Skeletal muscle satellite cell (primary cell): ENCODE measurements at regions not wholly inside any gene's neighbourhood (a gene's known extent, or its start where the extent isn't known, plus 50 kb on each side); places are given as distances from the start of the nearest gene placed in this dataset.

Experiments
- H3K27me3 ChIP-seq: 2 replicates; pipeline ENCODE4 v1.7.0; 2013; ENCODE audit warnings: low read length; ENCODE audit not compliant: control insufficient read depth, insufficient read depth
- H3K36me3 ChIP-seq: 2 replicates; pipeline ENCODE4 v1.7.0; 2013; ENCODE audit warnings: mild to moderate bottlenecking, control low read depth, low read length; ENCODE audit not compliant: insufficient read depth
- H3K4me1 ChIP-seq: 2 replicates; pipeline ENCODE4 v1.7.0; 2013; ENCODE audit warnings: low read length; ENCODE audit not compliant: control insufficient read depth, insufficient read depth
- H3K4me2 ChIP-seq: 2 replicates; pipeline ENCODE4 v1.7.0; 2013; ENCODE audit warnings: mild to moderate bottlenecking, low read length
- H3K4me3 ChIP-seq: 2 replicates; pipeline ENCODE4 v1.7.0; 2013; ENCODE audit warnings: low read length
- H3K9ac ChIP-seq: 2 replicates; pipeline ENCODE4 v1.7.0; 2013; ENCODE audit warnings: mild to moderate bottlenecking, low read depth, low read length, moderate library complexity
- H3K9me3 ChIP-seq: replicated peaks from 2 replicates; pipeline ENCODE4 v1.7.0; 2013; ENCODE audit warnings: mild to moderate bottlenecking, control low read depth, low read length

- peaks cover 4% of the 10 kb centered on the region for H3K4me1 ChIP-seq
- H3K9ac ChIP-seq: no peak overlapping the region
- H3K9me3 ChIP-seq: no peaks in the 10 kb centered on the region
- H3K4me3 ChIP-seq: peak overlapping the region; percentile 53
- H3K36me3 ChIP-seq: no peaks in the 10 kb centered on the region
- no peaks in the 10 kb centered on the region for H3K27me3 ChIP-seq
- peak overlapping the region; percentile 76 for H3K4me2 ChIP-seq
Observed at GRCh38 chr2:62570861-62571698, 65.1 kb upstream of the TMEM17 start.

- Histone ChIP-seq H3K27me3 (no peaks in the 10 kb centered on the region), H3K9ac (no peak overlapping the region), H3K9me3 (no peaks in the 10 kb centered on the region), H3K36me3 (no peaks in the 10 kb centered on the region), H3K4me3 (no peak overlapping the region), H3K4me1 (peaks cover 4% of the 10 kb centered on the region), H3K4me2 (no peak overlapping the region)
Observed at GRCh38 chr2:62569907-62570841, 64.2 kb upstream of the TMEM17 start.

GRCh38 chr2:62568983-62569837, 63.2 kb upstream of the TMEM17 start:
- Histone ChIP-seq H3K4me1 (peaks cover 4% of the 10 kb centered on the region), H3K9me3 (no peaks in the 10 kb centered on the region), H3K4me2 (no peak overlapping the region), H3K4me3 (no peak overlapping the region), H3K36me3 (no peaks in the 10 kb centered on the region), H3K27me3 (no peaks in the 10 kb centered on the region), H3K9ac (no peak overlapping the region)

- no peak overlapping the region for H3K4me2 ChIP-seq
- H3K9ac ChIP-seq: no peak overlapping the region
Observed at GRCh38 chr2:62568074-62568473, 62.1 kb upstream of the TMEM17 start.

GRCh38 chr2:62567669-62568068, 61.7 kb upstream of the TMEM17 start:
- no peaks in the 10 kb centered on the region for H3K9me3 ChIP-seq
- H3K4me1 ChIP-seq: peaks cover 4% of the 10 kb centered on the region
- no peaks in the 10 kb centered on the region for H3K27me3 ChIP-seq
- H3K36me3 ChIP-seq: no peaks in the 10 kb centered on the region
- no peak overlapping the region for H3K4me3 ChIP-seq
- no peak overlapping the region for H3K9ac ChIP-seq
- H3K4me2 ChIP-seq: no peak overlapping the region

More at GRCh38 chr2:62568074-62568473, 62.1 kb upstream of the TMEM17 start:
- no peaks in the 10 kb centered on the region for H3K9me3 ChIP-seq
- H3K36me3 ChIP-seq: no peaks in the 10 kb centered on the region
- no peaks in the 10 kb centered on the region for H3K27me3 ChIP-seq
- no peak overlapping the region for H3K4me3 ChIP-seq
- H3K4me1 ChIP-seq: peaks cover 4% of the 10 kb centered on the region

- Histone ChIP-seq H3K27me3 (no peaks in the 10 kb centered on the region), H3K9ac (no peak overlapping the region), H3K4me1 (peaks cover 4% of the 10 kb centered on the region), H3K4me2 (no peak overlapping the region), H3K9me3 (no peaks in the 10 kb centered on the region), H3K36me3 (no peaks in the 10 kb centered on the region), H3K4me3 (no peak overlapping the region)
Observed at GRCh38 chr2:62566847-62567246, 60.9 kb upstream of the TMEM17 start.

- no peak overlapping the region for H3K4me2 ChIP-seq
- no peaks in the 10 kb centered on the region for H3K9me3 ChIP-seq
- H3K36me3 ChIP-seq: no peaks in the 10 kb centered on the region
- no peaks in the 10 kb centered on the region for H3K27me3 ChIP-seq
- no peaks in the 10 kb centered on the region for H3K4me1 ChIP-seq
- H3K9ac ChIP-seq: no peak overlapping the region
- H3K4me3 ChIP-seq: no peak overlapping the region
Observed at GRCh38 chr2:62565309-62565908, 59.4 kb upstream of the TMEM17 start.

GRCh38 chr2:62564380-62565137, 58.6 kb upstream of the TMEM17 start:
- no peaks in the 10 kb centered on the region for H3K27me3 ChIP-seq
- no peaks in the 10 kb centered on the region for H3K9me3 ChIP-seq
- H3K9ac ChIP-seq: no peak overlapping the region

GRCh38 chr2:62561586-62561985, 55.6 kb upstream of the TMEM17 start:
- Histone ChIP-seq H3K4me2 (no peak overlapping the region), H3K9ac (no peak overlapping the region), H3K9me3 (no peaks in the 10 kb centered on the region), H3K36me3 (no peaks in the 10 kb centered on the region), H3K4me1 (no peaks in the 10 kb centered on the region), H3K27me3 (no peaks in the 10 kb centered on the region), H3K4me3 (no peak overlapping the region)

More at GRCh38 chr2:62564380-62565137, 58.6 kb upstream of the TMEM17 start:
- H3K4me3 ChIP-seq: no peak overlapping the region
- no peaks in the 10 kb centered on the region for H3K4me1 ChIP-seq
- no peaks in the 10 kb centered on the region for H3K36me3 ChIP-seq
- H3K4me2 ChIP-seq: no peak overlapping the region

- Histone ChIP-seq H3K27me3 (no peaks in the 10 kb centered on the region), H3K4me3 (no peak overlapping the region), H3K9me3 (no peaks in the 10 kb centered on the region), H3K4me2 (no peak overlapping the region), H3K4me1 (no peaks in the 10 kb centered on the region), H3K36me3 (no peaks in the 10 kb centered on the region), H3K9ac (no peak overlapping the region)
Observed at GRCh38 chr2:62559582-62559981, 53.6 kb upstream of the TMEM17 start.
